ENCODE measurements at regions not wholly inside any gene's neighbourhood (a gene's known extent, or its start where the extent isn't known, plus 50 kb on each side); places are given as distances from the start of the nearest gene placed in this dataset.

GRCh38 chr5:167511276-167511675 lies 780.2 kb upstream of the WWC1 start:
- no peak for TF ChIP-seq CTCF (optimal IDR thresholded peaks at IDR 0.05 in 1 of 3, IDR thresholded peaks at IDR 0.05 in 1 of 3, conservative IDR thresholded peaks at IDR 0.05 in 1 of 3; ENCODE audit: extremely low read depth in 1 of 3, insufficient read depth in 2 of 3, low read length in 3 of 3)
- TF ChIP-seq EZH2 (IDR thresholded peaks at IDR 0.05; ENCODE audit: low read length) = no peak
- FAIRE-seq (no peak), DNase-seq (ENCODE audit: low read depth, low spot score) (no peak)
- Histone ChIP-seq H3K9me1 (ENCODE audit: control insufficient read depth, extremely low read depth, insufficient read depth, low read length) (no peaks in the 10 kb centered on the region), H4K20me1 (ENCODE audit: control insufficient read depth, extremely low read depth, insufficient read depth, low read length) (no peaks in the 10 kb centered on the region), H3K36me3 (ENCODE audit: control insufficient read depth in 2 of 2, extremely low read depth in 1 of 2, insufficient read depth in 2 of 2, low read length in 2 of 2) (no peaks in the 10 kb centered on the region), H3K4me2 (ENCODE audit: control insufficient read depth, extremely low read depth, insufficient read depth, low read depth, low read length) (no peak overlapping the region), H2AFZ (ENCODE audit: control insufficient read depth, low read length) (no peak overlapping the region), H3K4me1 (ENCODE audit: control insufficient read depth, extremely low read depth, insufficient read depth, low read length) (no peaks in the 10 kb centered on the region), H3K27me3 (ENCODE audit: control insufficient read depth, extremely low read depth, insufficient read depth, low read length) (no peaks in the 10 kb centered on the region), H3K9ac (ENCODE audit: control insufficient read depth, extremely low read depth, insufficient read depth, low read length) (no peak overlapping the region), H3K79me2 (ENCODE audit: control insufficient read depth, insufficient read depth, low read length) (no peaks in the 10 kb centered on the region), H3K27ac (ENCODE audit: control insufficient read depth, insufficient read depth, low read length) (no peak overlapping the region), H3K4me3 (ENCODE audit: control insufficient read depth in 2 of 3, extremely low read depth in 1 of 3, insufficient read depth in 2 of 3, low read depth in 1 of 3, low read length in 3 of 3) (no peak overlapping the region), H3K9me3 (ENCODE audit: control insufficient read depth, low read depth, low read length) (no peaks in the 10 kb centered on the region)
- dilution Hi-C loops (cut with MboI; ENCODE audit: extremely low pct_ligation_motif_present, low sequenced_read_pairs) = no loop called here

GRCh38 chr5:167512111-167512510 lies 779.3 kb upstream of the WWC1 start:
- no peak for FAIRE-seq
- H3K9me1 ChIP-seq (ENCODE audit: control insufficient read depth, extremely low read depth, insufficient read depth, low read length) = no peaks in the 10 kb centered on the region
- dilution Hi-C loops (cut with MboI; ENCODE audit: extremely low pct_ligation_motif_present, low sequenced_read_pairs) = no loop called here
- TF ChIP-seq CTCF (optimal IDR thresholded peaks at IDR 0.05 in 1 of 3, IDR thresholded peaks at IDR 0.05 in 1 of 3, conservative IDR thresholded peaks at IDR 0.05 in 1 of 3; ENCODE audit: extremely low read depth in 1 of 3, insufficient read depth in 2 of 3, low read length in 3 of 3) (no peak), EZH2 (IDR thresholded peaks at IDR 0.05; ENCODE audit: low read length) (no peak)
- no peaks in the 10 kb centered on the region for H3K79me2 ChIP-seq (ENCODE audit: control insufficient read depth, insufficient read depth, low read length)
- H3K27me3 ChIP-seq (ENCODE audit: control insufficient read depth, extremely low read depth, insufficient read depth, low read length) = no peaks in the 10 kb centered on the region
- H3K36me3 ChIP-seq (ENCODE audit: control insufficient read depth in 2 of 2, extremely low read depth in 1 of 2, insufficient read depth in 2 of 2, low read length in 2 of 2) = no peaks in the 10 kb centered on the region
- H3K4me2 ChIP-seq (ENCODE audit: control insufficient read depth, extremely low read depth, insufficient read depth, low read depth, low read length) = no peak overlapping the region
- no peak overlapping the region for H3K4me3 ChIP-seq (ENCODE audit: control insufficient read depth in 2 of 3, extremely low read depth in 1 of 3, insufficient read depth in 2 of 3, low read depth in 1 of 3, low read length in 3 of 3)
- no peaks in the 10 kb centered on the region for H3K4me1 ChIP-seq (ENCODE audit: control insufficient read depth, extremely low read depth, insufficient read depth, low read length)
- DNase-seq (ENCODE audit: low read depth, low spot score) = no peak
- no peaks in the 10 kb centered on the region for H3K9me3 ChIP-seq (ENCODE audit: control insufficient read depth, low read depth, low read length)
- H4K20me1 ChIP-seq (ENCODE audit: control insufficient read depth, extremely low read depth, insufficient read depth, low read length) = no peaks in the 10 kb centered on the region
- no peak overlapping the region for H2AFZ ChIP-seq (ENCODE audit: control insufficient read depth, low read length)
- H3K9ac ChIP-seq (ENCODE audit: control insufficient read depth, extremely low read depth, insufficient read depth, low read length) = no peak overlapping the region
- H3K27ac ChIP-seq (ENCODE audit: control insufficient read depth, insufficient read depth, low read length) = no peak overlapping the region

All from keratinocyte (primary cell).